ENCODE measurements at regions not wholly inside any gene's neighbourhood (a gene's known extent, or its start where the extent isn't known, plus 50 kb on each side); places are given as distances from the start of the nearest gene placed in this dataset.

DNA sequence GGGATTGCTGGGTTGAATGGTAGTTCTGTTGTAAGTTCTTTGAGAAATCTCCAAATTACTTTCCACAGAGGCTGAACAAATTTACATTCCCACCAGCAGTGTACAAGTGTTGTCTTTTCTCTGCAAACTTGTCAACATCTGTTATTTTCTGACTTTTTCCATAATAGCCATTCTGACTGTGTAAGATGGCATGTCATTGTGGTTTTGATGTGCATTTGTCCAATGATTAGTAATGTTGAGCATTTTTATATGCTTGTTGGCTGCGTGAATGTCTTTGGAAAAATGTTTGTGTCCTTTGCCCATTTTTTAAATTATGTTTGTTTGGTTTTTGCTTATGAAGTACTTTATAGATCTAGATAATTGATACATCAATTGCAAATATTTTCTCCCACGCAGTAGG, 1025.0 kb downstream of the JRKL start:
- DNase-seq (ENCODE audit: low spot score): no peak

GRCh38 chr11:97419729-97420128, 1029.9 kb downstream of the JRKL start:
- no peak for DNase-seq (ENCODE audit: low spot score)

- no peak for DNase-seq (ENCODE audit: low spot score)
Observed at GRCh38 chr11:97428247-97428790, 1038.5 kb downstream of the JRKL start.

- no peak for DNase-seq (ENCODE audit: low spot score)
Observed at GRCh38 chr11:97430877-97431276, 1041.1 kb downstream of the JRKL start.

- no peak for DNase-seq (ENCODE audit: low spot score)
Observed at GRCh38 chr11:97432926-97433325, 1043.1 kb downstream of the JRKL start.

DNA sequence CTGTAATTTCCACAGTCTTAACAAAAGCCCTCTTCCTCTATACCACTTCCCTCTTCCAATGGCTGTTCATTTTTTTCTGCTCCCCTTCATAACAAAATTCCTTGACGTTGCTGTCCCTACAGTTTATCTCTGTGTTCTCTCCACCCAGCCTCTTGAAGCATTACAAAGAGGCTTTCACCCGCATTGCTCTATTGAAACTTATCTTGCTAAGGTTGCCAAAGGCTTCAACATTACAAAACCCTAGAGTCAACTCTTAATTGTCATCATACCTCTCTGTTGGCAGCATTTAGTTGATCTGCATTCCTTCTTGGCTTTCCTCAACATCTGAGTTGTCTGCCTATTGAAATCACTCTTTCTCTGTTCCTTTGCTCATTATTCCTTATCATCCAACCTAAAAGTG, 1055.7 kb downstream of the JRKL start:
- DNase-seq (ENCODE audit: low spot score): no peak

DNA sequence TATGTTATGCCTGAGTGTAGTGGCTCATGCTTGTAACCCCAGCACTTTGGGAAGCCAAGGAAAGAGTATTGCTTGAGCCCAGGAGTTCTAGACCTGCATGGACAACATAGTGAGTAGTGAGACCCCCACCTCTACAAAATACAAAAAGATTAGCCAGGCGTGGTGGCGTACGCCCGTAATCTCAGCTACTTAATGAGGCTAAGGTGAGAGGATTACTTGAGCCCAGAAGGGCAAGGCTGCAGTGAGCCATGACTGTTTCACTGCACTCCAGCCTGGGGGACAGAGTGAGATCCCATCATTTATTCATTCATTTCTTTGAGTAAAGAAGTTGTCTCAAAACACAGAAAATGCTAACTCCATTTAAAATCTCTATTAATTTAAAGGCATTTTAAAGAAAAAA, 1061.6 kb downstream of the JRKL start:
- DNase-seq (ENCODE audit: low spot score): no peak

DNA sequence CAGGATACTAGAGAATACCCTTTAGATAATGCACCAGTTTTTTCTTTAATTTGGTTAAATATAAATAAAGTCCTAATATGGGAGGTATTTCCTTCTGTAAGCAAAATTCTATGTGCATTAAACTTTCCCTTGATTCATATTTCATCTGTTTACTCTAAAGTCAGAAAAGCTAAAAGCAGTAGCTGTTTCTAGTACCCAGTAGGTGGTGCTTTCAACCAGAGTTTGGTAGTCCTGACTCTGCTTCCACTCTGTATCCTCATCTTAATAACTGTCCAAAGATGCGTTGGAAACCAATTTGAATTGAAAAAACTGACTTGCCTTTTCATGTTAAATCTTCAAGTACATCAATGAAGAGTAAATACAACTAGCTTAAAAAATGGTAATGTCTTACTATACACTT, 1065.2 kb downstream of the JRKL start:
- DNase-seq (ENCODE audit: low spot score): no peak

GRCh38 chr11:97460091-97460490, 1070.3 kb downstream of the JRKL start:
- DNase-seq (ENCODE audit: low spot score): no peak

- DNase-seq (ENCODE audit: low spot score): no peak
Observed at GRCh38 chr11:97461044-97461880, 1071.4 kb downstream of the JRKL start.

DNA sequence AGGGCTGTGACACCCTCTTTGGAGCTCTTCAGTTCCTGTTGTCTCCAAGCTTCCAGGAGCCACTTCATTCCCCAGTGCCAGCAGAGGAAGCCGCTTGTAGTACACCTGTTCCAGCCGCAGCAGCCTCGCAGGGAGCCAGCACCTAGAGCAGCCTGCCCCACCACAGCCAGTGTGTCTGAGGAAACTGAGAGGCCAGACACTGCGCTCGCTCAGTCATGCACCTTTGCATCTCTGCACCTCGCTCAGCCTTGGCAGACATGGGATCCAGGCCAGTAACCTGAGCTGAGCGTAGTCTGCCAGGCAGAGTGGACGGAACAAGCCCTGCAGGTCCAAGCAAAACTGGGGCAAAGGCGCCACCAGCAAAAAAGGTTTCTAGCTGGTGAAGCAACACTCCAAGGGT, 1072.1 kb downstream of the JRKL start:
- DNase-seq (ENCODE audit: low spot score): no peak

GRCh38 chr11:97463891-97464290, 1074.1 kb downstream of the JRKL start:
- DNase-seq (ENCODE audit: low spot score): no peak

DNA sequence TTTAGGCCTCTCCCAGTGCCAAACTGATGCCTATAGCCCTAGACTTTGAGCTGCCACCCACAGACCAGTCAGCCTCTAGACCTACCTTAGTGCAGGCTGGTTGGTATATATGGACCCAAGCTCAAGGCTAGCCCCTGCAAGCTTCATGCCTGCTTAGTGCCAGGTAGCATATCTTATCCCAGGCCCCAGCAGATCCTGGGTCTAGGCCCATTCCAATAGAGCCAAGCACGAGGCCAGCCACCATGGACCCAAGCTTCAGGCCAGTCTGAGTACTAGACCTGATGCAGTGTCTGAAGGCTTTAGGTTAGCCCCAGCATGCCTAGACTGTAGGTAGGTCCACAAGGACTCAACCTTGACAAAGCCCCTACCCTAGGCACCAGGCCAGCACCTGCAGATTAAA, 1081.7 kb downstream of the JRKL start:
- DNase-seq (ENCODE audit: low spot score): no peak

GRCh38 chr11:97487387-97487786, 1097.6 kb downstream of the JRKL start:
- DNase-seq (ENCODE audit: low spot score): no peak

DNA sequence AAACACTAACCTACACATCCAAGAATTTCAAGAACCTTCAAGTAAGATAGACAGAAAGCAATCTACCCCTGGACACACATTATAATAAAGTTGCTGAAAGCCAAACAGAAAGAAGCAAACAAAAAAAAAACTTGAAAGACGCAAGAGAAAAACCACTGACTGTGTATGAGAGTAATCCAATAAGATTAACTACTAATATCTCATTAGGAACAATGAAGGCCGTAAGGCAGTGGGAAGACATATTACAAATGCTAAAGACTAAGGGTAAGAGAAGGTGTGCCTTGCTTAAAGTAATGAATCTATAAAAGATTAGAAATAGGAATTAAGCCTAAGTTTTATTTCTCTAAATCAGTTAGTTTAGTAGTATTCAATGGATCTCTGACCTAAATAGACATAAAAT, 1109.1 kb downstream of the JRKL start:
- no peak for DNase-seq (ENCODE audit: low spot score)

GRCh38 chr11:97502201-97502600, 1112.4 kb downstream of the JRKL start:
- DNase-seq (ENCODE audit: low spot score): no peak

DNA sequence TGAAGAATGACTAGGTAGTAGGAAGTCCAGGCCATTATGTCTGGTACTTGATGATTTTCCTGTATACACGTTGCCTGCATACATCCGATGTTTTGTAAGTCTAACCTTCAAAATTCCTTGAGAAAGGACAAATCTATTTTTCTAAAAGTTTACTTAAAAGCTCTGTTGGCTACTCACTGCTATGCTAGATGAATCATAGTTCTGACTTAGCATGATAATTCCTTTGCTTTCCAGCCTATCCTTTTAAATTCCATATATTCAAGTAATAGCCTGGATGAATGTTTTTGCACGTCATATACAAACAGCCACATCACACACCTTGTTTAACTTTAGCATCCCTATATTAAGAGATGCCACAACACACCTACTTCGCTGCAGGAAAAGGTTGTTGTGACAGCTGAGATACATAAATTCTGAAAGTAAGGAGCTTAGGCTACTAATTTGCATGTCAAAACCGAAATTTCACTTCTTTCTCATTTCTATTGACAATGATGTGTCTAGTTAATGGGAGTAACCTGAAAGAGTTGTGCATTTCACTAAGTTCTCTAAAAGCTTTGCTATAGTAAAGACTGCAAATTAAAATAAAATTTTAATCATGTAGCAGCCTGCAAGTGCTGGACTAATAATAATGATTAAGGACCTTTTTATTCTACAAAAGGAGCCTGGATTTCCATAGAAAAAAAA, 1116.4 kb downstream of the JRKL start:
- DNase-seq (ENCODE audit: low spot score): no peak

GRCh38 chr11:97514446-97514845, 1124.6 kb downstream of the JRKL start:
- DNase-seq (ENCODE audit: low spot score): no peak

DNA sequence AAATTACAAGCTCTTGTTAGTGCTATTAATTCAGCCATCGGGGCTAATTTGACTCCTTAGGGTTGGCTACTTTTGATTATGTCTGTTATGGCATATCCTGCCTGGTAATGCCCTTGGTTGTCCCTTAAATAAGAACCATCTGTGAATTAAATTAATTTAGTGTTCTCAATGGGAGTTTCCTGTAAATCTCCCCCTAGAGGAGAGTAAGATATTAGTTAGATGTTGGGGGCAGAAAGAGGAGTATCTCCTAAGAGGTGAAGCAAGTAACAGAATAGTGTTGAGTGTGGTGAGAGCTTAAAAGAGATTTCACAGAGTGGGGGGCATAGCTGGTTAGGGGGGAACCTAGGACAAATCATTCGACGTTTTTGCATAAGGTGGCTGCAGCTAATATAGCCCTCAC, 1126.9 kb downstream of the JRKL start:
- DNase-seq (ENCODE audit: low spot score): no peak

- DNase-seq (ENCODE audit: low spot score): no peak
Observed at GRCh38 chr11:97525273-97525672, 1135.5 kb downstream of the JRKL start.

GRCh38 chr11:97537407-97538150, 1147.8 kb downstream of the JRKL start:
- DNase-seq (ENCODE audit: low spot score): no peak

GRCh38 chr11:97544431-97544830, 1154.6 kb downstream of the JRKL start:
- DNase-seq (ENCODE audit: low spot score): no peak

GRCh38 chr11:97548280-97548679, 1158.5 kb downstream of the JRKL start:
- no peak for DNase-seq (ENCODE audit: low spot score)

Data from AG08395 (cell line).